HG03565 (cell line): ENCODE measurements at regions not wholly inside any gene's neighbourhood (a gene's known extent, or its start where the extent isn't known, plus 50 kb on each side); places are given as distances from the start of the nearest gene placed in this dataset.

Source experiments
- ATAC-seq: cut with Tn5 transposase; IDR thresholded peaks from one replicate; pipeline ENCODE4 v1.9.1; 2021; ENCODE audit warnings: mild to moderate bottlenecking, moderate library complexity; ENCODE audit not compliant: unreplicated experiment

DNA sequence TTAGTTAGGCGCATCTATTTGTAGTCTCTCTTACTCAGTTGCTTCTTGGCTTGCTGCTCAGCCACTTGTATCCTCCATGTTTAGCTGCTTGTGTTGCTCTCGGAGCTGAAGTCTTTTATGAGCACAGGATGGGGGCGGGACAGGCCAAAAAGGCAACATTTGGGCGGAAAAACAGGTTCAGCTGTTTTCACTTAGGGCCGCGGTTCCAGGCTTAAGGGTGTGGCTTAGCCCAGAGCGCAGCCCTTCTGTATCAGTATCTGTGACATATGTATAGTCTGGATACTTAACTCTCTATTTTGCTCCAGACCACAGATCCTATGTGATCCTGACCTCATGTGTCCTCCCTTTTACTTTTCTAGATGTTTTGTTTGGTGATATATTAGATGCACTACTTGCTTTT lies 763.5 kb downstream of the SUCLG1 start:
- no peak for ATAC-seq

DNA sequence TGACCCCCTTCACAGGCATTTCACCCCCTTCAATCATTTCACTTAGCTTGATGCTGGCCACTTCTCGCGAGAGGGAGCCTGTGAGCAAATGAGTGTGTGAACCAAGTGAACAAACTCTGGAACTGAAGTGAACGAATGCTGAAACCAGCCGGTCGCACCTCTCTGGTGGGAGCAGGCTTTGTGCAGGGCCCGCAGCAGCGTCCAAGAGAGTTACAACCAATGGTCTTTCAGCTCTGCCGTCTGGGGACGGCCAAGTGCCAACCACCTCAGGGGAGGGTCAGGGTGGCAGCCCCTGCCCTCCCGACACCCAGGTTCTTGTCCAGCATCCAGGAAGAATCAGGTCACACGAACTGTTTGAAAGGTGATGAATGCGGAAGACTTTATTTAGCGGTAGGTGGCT lies 764.0 kb downstream of the SUCLG1 start:
- no peak for ATAC-seq

DNA sequence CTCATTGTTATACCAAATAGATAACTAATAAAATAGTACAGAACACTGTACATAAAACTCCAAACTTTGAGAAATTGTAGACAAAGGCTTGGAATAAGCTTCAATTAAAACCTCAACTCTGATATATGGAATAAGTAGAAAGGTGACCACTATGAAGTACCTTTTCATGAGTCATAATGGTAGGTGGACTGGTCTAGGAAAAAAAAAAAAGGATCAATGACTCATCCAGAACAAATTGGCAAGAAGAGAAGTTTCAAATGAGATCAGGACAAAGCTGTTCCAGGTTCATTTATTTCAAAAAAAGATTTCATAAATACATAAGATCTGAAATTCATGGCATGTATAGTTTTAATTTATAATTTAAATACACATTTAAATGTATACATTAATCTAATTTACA lies 769.7 kb downstream of the SUCLG1 start:
- no peak for ATAC-seq

DNA sequence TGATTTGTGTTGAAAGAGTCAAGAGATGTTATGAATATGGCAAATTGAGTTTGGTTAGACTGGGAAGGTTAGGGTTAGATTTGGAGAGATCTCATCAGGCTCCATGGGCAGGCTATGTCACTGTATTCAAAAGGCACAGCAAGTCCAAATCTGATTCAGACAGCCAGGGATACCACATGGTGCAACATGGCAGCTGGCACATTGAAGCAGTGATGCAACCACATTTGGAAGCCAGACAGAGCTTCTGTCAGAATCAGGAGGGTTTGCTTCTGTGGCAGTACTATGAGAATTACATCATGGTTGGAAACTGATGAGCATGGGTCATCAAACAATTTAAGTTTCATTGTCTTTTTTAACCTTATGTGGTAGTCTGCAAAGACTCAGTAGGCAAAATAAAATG lies 772.2 kb downstream of the SUCLG1 start:
- ATAC-seq = no peak

DNA sequence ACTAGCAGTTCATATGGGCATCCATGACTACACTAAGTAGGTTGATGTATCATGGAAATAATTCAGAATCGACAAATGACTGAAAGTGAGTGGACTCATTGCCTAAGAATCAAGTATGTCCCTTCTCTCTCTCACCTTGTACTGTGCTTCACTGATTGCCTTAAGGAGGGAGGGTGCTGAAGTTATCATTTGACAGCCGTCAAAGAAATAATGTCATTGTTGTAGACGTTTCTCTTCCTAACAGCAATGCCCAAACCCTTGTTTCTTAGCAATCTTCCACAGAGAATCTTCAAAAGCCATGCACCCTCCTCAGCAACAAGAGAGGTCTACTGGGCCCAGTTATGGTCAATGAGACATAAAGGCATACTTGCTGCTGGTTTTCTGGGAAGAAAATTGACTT lies 785.0 kb downstream of the SUCLG1 start:
- ATAC-seq = no peak

DNA sequence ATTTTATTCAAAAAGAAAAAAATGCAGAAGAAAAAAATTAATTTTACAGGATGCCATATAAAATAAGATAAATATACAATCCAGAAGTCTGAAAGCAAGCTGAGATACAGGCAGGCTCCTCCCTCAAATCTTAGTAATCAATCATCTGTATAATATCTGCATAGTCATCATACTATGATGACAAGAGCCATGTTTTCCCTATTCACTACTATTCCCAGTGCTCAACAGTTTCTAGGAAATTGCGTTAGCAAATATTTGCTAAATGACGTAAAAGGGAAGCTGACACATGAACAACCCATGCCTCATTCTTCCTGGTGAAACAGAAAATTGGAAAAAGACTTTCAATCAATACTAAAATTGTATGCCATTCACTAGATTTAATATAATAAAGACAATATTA lies 793.2 kb downstream of the SUCLG1 start:
- no peak for ATAC-seq

DNA sequence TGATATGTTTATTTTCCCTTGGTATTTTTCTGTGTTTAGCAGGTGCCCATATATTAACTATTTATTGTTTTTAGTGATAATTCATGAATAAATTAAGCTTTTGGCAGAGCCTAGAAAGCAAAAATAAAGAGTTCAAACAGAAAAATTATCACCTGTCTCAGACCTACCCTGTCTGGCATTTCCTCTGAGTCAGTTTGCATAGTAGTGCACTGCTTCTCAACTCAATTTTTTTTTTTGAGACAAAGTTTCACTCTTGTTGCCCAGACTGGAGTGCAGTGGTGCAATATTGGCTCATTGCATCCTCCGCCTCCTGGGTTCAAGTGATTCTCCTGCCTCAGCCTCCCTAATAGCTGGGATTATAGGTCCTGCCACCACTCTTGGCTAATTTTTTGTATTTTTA lies 793.9 kb downstream of the SUCLG1 start:
- ATAC-seq = no peak

DNA sequence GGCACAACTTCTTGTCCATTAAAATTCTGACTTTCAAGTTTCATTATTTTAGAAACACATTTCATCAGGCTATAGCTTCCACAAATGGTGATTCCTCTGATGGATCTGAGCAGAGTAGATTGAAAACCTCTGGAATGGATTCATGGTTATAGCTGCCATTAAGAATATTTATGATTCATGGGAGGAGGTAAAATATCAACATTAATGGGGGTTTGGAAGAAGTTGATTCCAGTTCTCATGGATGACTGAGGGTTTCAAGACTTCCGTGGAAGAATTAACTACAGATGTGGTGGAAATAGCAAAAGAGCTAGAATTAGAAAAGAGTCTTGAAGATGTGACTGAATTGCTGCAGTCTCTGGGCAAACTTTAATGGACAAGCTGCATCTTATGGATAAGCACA lies 797.4 kb downstream of the SUCLG1 start:
- ATAC-seq = no peak

DNA sequence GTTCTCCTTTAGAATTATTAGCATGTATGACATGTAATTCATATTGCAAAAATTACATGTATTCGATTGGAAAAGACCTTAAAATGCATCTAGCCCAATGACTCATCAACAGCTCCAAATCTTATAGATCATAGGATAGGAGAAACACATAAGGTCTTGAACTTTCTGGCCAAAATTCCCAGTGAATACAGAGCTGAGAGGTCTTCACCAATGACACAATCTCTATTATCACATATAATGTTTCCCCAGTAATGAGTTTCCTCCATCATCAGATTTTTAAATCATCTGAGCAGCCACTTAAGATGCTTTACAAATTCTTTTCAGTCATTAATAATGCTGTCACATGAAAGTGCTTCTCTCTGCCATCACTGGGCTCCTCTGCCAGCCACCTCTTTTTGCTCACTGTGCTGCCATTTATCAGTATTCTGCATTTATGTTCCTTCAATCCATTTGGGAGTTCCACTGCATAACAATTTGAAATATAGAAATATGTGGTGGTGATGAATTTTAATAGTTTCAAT lies 804.9 kb downstream of the SUCLG1 start:
- no peak for ATAC-seq

DNA sequence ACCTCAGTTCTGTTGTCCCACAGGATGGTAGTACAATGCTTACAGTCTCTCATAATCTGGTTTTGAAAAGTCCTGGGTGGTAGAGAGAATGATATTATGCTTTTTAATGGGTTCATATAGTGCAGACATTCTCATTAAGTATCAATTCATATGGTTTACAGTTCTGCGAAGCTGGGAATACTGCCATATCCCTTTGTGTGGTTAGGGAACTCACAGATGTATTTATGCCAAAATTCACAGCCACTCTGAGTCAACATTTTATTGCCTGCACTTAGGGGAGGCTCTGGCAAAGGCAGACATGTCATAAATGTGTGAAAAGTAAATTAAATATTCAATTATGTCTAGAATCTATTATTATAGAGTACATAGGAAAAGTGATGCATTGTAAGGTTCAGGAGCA lies 808.2 kb downstream of the SUCLG1 start:
- ATAC-seq = no peak

DNA sequence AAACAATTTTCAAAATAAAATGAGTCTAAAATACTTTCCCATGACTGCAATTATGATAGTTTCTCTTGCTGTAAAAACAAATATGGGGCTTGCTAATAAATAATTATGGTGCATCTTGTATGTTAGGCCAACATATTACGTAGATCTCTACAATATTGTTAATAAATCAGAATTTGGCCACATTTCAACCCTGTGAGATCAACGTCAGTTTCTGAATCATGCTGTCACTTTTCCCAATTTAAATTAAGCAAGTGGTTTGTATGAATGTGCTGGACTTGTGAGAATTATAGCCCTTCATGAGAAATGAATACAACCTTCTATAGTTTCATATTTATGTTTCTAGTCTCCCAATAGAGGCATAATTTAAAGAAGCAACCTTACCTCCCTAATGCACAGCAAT lies 808.9 kb downstream of the SUCLG1 start:
- no peak for ATAC-seq

DNA sequence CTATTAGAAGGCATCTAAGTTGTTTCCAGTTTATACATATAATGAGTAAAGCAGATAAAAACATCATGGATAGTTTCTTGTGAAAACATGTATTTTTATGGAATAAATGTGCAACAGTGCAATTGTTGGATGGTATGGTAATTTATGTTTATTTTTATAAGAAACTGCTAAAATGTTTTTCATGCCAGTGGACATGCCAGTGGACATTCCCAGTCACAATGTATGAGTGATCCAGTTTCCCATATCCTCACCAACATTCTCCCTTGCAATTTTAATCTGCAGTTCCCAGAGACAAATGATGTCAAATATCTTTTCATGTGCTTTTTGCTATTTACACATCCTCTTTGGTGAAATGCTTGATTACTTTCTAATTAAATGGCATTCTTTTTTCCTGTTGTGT lies 818.6 kb downstream of the SUCLG1 start:
- no peak for ATAC-seq

DNA sequence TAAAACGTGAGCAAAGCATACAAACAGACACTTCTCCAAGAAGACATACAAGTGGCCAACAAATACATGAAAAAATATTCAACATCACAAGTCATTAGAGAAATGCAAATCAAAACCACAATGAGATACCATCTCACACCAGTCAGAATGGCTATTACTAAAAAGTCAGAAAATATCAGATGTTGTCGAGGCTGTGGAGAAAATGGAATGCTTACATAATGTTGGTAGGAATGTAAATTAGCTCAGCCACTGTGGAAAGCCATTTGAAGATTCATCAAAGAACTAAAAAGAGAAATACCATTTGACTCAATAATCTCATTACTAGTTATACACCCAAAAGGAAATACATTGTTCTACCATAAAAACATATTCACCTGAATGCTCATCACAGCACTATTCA lies 825.7 kb downstream of the SUCLG1 start:
- no peak for ATAC-seq

DNA sequence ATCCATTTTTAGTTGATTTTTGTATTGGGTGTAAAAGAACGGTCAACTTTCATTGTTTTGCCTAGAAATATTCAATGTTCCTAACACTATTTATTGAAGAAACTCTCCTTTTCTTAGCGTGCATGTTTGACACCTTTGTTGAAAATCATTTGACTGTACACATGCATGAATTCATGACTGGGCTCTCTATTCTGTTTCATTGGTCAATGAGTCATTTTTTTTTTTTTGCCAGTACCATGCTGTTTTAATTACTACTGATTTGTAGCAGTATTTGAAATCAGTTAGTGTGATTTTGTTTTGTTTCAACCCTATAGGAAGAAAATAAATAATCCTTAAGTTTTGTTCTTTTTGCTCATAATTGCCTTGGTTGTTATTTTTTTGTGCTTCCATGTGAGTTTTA lies 828.7 kb downstream of the SUCLG1 start:
- no peak for ATAC-seq

DNA sequence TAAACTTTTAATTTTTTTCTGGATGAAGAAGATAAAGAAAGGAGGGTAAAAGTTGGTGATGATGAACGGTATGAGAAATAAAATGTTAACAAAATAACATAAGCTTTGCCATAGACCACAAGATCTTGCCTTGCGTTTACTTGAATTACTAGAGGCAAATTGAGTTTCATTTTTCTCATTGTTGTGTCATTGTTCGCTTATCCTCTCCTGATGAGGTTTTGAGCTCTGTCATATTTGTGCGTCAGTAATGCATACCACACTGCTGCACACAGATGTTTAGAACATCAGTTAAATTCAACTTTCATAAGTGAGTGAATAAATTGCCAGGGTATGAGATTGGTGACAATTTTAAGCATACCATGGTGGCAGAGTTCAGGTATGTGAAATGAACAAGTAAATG lies 843.6 kb downstream of the SUCLG1 start:
- no peak for ATAC-seq

DNA sequence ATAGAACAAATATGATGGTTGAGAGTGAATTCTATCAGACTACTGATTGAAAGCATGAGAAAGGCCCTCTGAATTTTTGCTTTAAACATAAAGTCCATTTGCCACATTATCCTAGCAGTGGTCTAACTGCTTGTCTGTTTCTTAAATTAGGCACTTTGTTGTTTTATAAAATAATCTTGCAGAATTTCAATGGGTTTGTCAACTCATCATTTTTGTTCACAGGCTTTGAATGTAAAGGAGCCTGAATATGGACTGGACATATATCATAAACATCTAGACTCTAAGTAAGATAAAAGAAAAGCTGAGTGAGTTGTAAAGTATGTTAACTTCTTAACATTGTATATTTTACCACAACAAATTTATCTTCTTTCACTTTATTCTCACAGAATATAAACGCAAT lies 845.9 kb downstream of the SUCLG1 start:
- no peak for ATAC-seq

DNA sequence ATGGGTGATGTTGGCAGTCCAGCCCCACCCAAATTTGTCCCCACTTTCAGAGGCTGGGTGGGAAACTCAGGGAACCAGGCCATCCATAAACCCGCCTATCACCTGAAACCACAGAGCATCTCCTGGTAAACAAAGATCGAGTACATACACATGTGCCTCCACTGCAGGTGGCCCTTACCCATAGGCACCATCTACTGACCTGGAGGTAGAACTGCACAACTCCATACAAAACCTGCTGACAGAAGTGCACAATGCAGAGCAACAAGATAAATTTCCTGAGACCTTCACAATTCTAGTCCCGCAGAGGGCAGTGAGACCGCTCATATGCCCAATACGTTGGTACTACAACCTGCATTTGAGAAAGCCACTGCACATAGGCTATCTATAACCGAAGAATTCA lies 856.3 kb downstream of the SUCLG1 start:
- no peak for ATAC-seq

DNA sequence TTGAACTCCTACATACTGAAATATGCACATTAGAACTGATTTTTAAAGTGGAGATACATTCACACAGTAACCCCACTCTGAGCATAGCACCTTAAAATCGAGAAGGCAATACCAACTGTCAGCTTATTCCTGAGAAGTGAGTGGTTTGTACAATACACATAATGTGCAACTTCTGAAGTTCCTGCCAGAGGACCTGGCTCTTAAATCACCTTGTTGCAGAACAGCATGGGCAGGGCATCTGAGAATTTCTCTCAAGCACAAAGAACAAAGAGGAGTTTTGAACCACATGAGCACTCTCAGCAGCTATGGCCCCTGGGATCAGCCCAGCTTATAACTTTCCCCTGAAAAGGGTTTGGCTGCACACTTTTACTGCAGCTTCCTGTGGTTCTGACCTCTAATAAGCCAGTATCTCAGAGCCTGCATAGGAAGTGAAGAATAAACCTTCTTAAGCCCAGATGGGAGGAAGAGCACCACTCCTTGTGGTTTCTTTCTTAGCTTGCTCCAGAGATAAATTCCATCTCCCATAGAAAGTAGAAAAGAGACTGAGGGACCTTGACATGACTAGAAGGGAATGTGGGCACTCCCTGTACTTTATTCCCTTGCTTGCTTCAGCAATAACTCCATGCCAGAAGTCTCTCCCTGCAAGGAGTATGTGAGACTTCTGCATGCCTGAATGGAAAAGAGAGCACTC lies 862.3 kb downstream of the SUCLG1 start:
- no peak for ATAC-seq

DNA sequence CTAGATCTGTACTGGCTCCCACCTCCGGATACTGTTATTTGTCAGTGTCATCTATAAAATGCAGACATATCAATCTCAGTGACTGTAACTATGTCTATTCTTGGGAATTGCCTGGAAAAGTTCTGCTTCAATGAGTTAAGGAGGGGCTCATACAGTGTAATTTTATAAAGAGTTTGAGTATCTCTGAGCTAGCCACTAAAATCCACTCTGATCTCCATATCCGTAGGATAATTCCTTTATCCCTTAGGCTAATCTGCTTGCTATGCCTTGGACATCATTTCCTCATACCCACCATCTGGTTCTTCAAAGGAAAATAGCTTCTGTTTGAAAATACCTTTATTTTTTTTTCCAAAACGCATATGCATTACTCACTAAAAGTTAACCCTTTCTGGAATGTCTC lies 863.2 kb downstream of the SUCLG1 start:
- no peak for ATAC-seq

DNA sequence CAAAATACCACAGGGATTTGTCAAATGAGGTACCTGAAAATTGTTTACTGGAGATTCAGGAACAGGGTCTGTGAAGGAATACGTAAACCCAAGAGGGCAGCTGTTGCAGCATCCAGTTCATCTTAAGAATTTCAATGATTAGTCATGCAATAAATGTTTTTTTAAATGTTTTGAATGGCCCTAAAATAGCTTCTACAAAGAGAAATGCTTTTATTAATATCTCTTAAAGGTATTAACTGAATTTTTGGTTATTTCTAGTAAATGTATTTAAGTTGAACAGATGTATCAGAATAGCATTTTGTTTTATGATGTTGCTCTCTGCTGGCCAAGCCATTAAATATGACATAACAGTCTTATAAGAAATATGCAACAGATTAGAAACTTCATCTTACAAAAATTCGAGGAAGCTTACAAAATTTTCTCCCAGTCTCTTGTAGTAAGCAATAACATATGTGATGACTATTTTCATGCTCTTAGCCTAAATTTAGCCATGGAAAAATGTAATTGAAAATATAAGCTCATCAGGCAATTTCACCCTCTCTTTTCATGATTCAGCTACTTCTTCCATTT lies 863.9 kb downstream of the SUCLG1 start:
- ATAC-seq = no peak

DNA sequence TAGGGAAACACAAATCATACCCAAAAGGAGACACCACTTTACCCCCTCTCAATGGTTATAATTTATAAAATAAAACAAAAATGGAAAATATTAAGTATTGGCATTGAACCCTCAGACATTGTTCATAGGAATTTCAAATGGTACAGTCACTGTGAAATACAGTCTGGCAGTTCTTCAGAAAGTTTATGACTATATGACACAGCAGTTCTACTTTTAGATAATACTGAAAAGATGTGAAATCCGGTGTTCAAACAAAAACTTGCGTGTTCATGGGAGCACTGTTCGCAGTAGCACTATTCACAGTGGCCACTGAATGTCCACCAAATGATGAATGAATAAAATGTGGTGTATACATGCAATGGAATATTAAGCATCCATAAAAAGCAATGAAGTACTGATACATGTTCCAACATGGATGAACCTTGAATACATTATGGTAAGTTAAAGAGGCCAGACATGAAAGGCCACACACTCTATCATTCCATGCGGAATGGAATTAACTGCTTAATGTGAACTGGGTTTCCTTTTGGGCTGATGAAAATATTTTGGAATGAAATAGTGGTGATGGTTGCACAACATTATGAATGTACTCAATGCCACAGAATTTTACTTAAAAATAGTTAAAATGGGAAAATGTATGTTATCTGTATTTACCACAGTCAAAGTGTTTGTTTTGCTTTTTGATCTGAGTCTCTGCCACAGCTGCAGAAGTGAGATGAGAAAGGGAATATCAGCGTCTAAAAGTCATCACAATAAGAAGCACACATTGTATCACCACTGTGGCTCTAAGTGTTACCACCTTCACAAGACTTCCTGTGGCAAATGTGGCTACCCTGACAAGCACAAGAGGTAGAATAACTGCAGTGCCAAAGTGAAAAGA lies 864.6 kb downstream of the SUCLG1 start:
- ATAC-seq = no peak

DNA sequence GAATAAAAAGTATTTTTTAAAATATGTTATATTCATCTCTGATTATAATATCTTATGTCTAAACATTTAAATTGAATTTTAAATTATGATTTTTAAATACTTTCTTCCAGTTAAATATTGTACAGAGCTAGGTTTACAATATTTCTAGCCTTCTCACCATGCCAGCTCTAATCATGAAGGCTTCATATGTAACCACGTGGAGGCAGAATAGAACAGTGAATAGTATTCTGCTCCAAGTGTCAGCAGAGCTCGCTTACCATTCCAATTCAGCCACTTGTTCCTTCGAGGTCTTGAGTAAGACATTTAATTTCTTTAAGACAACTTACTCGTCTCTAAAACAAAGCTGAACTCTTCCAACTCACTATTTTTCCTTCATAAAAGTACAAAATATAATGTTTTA lies 871.8 kb downstream of the SUCLG1 start:
- no peak for ATAC-seq
